ENCODE measurements at regions not wholly inside any gene's neighbourhood (a gene's known extent, or its start where the extent isn't known, plus 50 kb on each side); places are given as distances from the start of the nearest gene placed in this dataset.

- H3K27ac ChIP-seq (ENCODE audit: low read length): no peak overlapping the region
- 57% methylated on average over 4 of the region's 6 CpGs for WGBS (ENCODE audit: insufficient coverage, low lambda C conversion rate)
Measured at GRCh38 chr2:111219285-111219684, 98.6 kb downstream of the BCL2L11 start.

GRCh38 chr2:111219734-111220505 is 99.2 kb downstream of the BCL2L11 start:
- no peak for DNase-seq
- no peaks in the 10 kb centered on the region for H3K36me3 ChIP-seq (ENCODE audit: control insufficient read depth, insufficient read depth, low read length)
- H3K27ac ChIP-seq (ENCODE audit: low read length): no peak overlapping the region
- H3K9me3 ChIP-seq (ENCODE audit: control insufficient read depth, low read depth, low read length): no peaks in the 10 kb centered on the region
- no peak overlapping the region for H3K4me3 ChIP-seq (ENCODE audit: low read length)
- H3K4me1 ChIP-seq (ENCODE audit: control insufficient read depth, insufficient read depth, low read length): no peaks in the 10 kb centered on the region
- H3K27me3 ChIP-seq (ENCODE audit: control insufficient read depth, insufficient read depth, low read length): no peaks in the 10 kb centered on the region
- 67% methylated on average over 1 of the region's 5 CpGs for WGBS (ENCODE audit: insufficient coverage, low lambda C conversion rate)

More at GRCh38 chr2:111219285-111219684, 98.6 kb downstream of the BCL2L11 start:
- H3K27me3 ChIP-seq (ENCODE audit: control insufficient read depth, insufficient read depth, low read length): no peaks in the 10 kb centered on the region
- H3K9me3 ChIP-seq (ENCODE audit: control insufficient read depth, low read depth, low read length): no peaks in the 10 kb centered on the region
- H3K4me3 ChIP-seq (ENCODE audit: low read length): no peak overlapping the region
- no peak for DNase-seq
- no peaks in the 10 kb centered on the region for H3K4me1 ChIP-seq (ENCODE audit: control insufficient read depth, insufficient read depth, low read length)
- no peaks in the 10 kb centered on the region for H3K36me3 ChIP-seq (ENCODE audit: control insufficient read depth, insufficient read depth, low read length)

GRCh38 chr2:111220962-111221361 is 100.2 kb downstream of the BCL2L11 start:
- no CpG with 5 or more reads among the region's 1 CpG for WGBS (ENCODE audit: insufficient coverage, low lambda C conversion rate)

GRCh38 chr2:111221701-111222100 is 101.0 kb downstream of the BCL2L11 start:
- peaks cover 2% of the 10 kb centered on the region for H3K27me3 ChIP-seq (ENCODE audit: control insufficient read depth, insufficient read depth, low read length)
- H3K4me3 ChIP-seq (ENCODE audit: low read length): no peak overlapping the region
- H3K4me1 ChIP-seq (ENCODE audit: control insufficient read depth, insufficient read depth, low read length): no peaks in the 10 kb centered on the region
- no peak overlapping the region for H3K27ac ChIP-seq (ENCODE audit: low read length)
- no peak for DNase-seq
- no CpG with 5 or more reads among the region's 3 CpGs for WGBS (ENCODE audit: insufficient coverage, low lambda C conversion rate)
- H3K36me3 ChIP-seq (ENCODE audit: control insufficient read depth, insufficient read depth, low read length): no peaks in the 10 kb centered on the region
- no peaks in the 10 kb centered on the region for H3K9me3 ChIP-seq (ENCODE audit: control insufficient read depth, low read depth, low read length)

More at GRCh38 chr2:111220962-111221361, 100.2 kb downstream of the BCL2L11 start:
- Histone ChIP-seq H3K36me3 (ENCODE audit: control insufficient read depth, insufficient read depth, low read length) (no peaks in the 10 kb centered on the region), H3K4me3 (ENCODE audit: low read length) (no peak overlapping the region), H3K27ac (ENCODE audit: low read length) (no peak overlapping the region), H3K27me3 (ENCODE audit: control insufficient read depth, insufficient read depth, low read length) (no peaks in the 10 kb centered on the region), H3K4me1 (ENCODE audit: control insufficient read depth, insufficient read depth, low read length) (no peaks in the 10 kb centered on the region), H3K9me3 (ENCODE audit: control insufficient read depth, low read depth, low read length) (no peaks in the 10 kb centered on the region)
- DNase-seq: no peak

GRCh38 chr2:111222204-111222866 is 101.6 kb downstream of the BCL2L11 start:
- no peaks in the 10 kb centered on the region for H3K9me3 ChIP-seq (ENCODE audit: control insufficient read depth, low read depth, low read length)
- no peaks in the 10 kb centered on the region for H3K36me3 ChIP-seq (ENCODE audit: control insufficient read depth, insufficient read depth, low read length)
- WGBS (ENCODE audit: insufficient coverage, low lambda C conversion rate): no CpG with 5 or more reads among the region's 3 CpGs
- H3K4me1 ChIP-seq (ENCODE audit: control insufficient read depth, insufficient read depth, low read length): no peaks in the 10 kb centered on the region
- no peak overlapping the region for H3K27ac ChIP-seq (ENCODE audit: low read length)
- no peak for DNase-seq
- H3K4me3 ChIP-seq (ENCODE audit: low read length): no peak overlapping the region
- H3K27me3 ChIP-seq (ENCODE audit: control insufficient read depth, insufficient read depth, low read length): peaks cover 2% of the 10 kb centered on the region

GRCh38 chr2:111225856-111226255 is 105.1 kb downstream of the BCL2L11 start:
- Histone ChIP-seq H3K36me3 (ENCODE audit: control insufficient read depth, insufficient read depth, low read length) (no peaks in the 10 kb centered on the region), H3K4me1 (ENCODE audit: control insufficient read depth, insufficient read depth, low read length) (no peaks in the 10 kb centered on the region), H3K9me3 (ENCODE audit: control insufficient read depth, low read depth, low read length) (no peaks in the 10 kb centered on the region), H3K27ac (ENCODE audit: low read length) (no peak overlapping the region), H3K27me3 (ENCODE audit: control insufficient read depth, insufficient read depth, low read length) (peaks cover 2% of the 10 kb centered on the region), H3K4me3 (ENCODE audit: low read length) (no peak overlapping the region)
- DNase-seq: no peak
- WGBS (ENCODE audit: insufficient coverage, low lambda C conversion rate): no CpG with 5 or more reads among the region's 3 CpGs

- Histone ChIP-seq H3K27ac (ENCODE audit: low read length) (no peak overlapping the region), H3K36me3 (ENCODE audit: control insufficient read depth, insufficient read depth, low read length) (no peaks in the 10 kb centered on the region), H3K4me1 (ENCODE audit: control insufficient read depth, insufficient read depth, low read length) (no peaks in the 10 kb centered on the region), H3K27me3 (ENCODE audit: control insufficient read depth, insufficient read depth, low read length) (peaks cover 2% of the 10 kb centered on the region), H3K9me3 (ENCODE audit: control insufficient read depth, low read depth, low read length) (no peaks in the 10 kb centered on the region), H3K4me3 (ENCODE audit: low read length) (no peak overlapping the region)
- no peak for DNase-seq
- 90% methylated on average over 2 of the region's 6 CpGs for WGBS (ENCODE audit: insufficient coverage, low lambda C conversion rate)
Measured at GRCh38 chr2:111226876-111227700, 106.4 kb downstream of the BCL2L11 start.

GRCh38 chr2:111227716-111228141 is 107.0 kb downstream of the BCL2L11 start:
- H3K27ac ChIP-seq (ENCODE audit: low read length): no peak overlapping the region
- H3K4me3 ChIP-seq (ENCODE audit: low read length): no peak overlapping the region
- DNase-seq: no peak
- H3K36me3 ChIP-seq (ENCODE audit: control insufficient read depth, insufficient read depth, low read length): no peaks in the 10 kb centered on the region
- H3K4me1 ChIP-seq (ENCODE audit: control insufficient read depth, insufficient read depth, low read length): no peaks in the 10 kb centered on the region
- H3K27me3 ChIP-seq (ENCODE audit: control insufficient read depth, insufficient read depth, low read length): peaks cover 2% of the 10 kb centered on the region
- no peaks in the 10 kb centered on the region for H3K9me3 ChIP-seq (ENCODE audit: control insufficient read depth, low read depth, low read length)
- no CpG with 5 or more reads among the region's 6 CpGs for WGBS (ENCODE audit: insufficient coverage, low lambda C conversion rate)

- no peaks in the 10 kb centered on the region for H3K9me3 ChIP-seq (ENCODE audit: control insufficient read depth, low read depth, low read length)
- H3K36me3 ChIP-seq (ENCODE audit: control insufficient read depth, insufficient read depth, low read length): no peaks in the 10 kb centered on the region
- H3K27ac ChIP-seq (ENCODE audit: low read length): no peak overlapping the region
- H3K4me1 ChIP-seq (ENCODE audit: control insufficient read depth, insufficient read depth, low read length): no peaks in the 10 kb centered on the region
- no peak overlapping the region for H3K4me3 ChIP-seq (ENCODE audit: low read length)
- H3K27me3 ChIP-seq (ENCODE audit: control insufficient read depth, insufficient read depth, low read length): no peaks in the 10 kb centered on the region
- 92% methylated on average over 2 of the region's 7 CpGs for WGBS (ENCODE audit: insufficient coverage, low lambda C conversion rate)
- DNase-seq: no peak
Measured at GRCh38 chr2:111231532-111232252, 111.0 kb downstream of the BCL2L11 start.
